Glutamatergic neuron (in vitro differentiated cells): ENCODE measurements at regions not wholly inside any gene's neighbourhood (a gene's known extent, or its start where the extent isn't known, plus 50 kb on each side); places are given as distances from the start of the nearest gene placed in this dataset.

Experiments used
- DNase-seq: peaks from one replicate; pipeline ENCODE4 v3.0.0; 2022
- H3K27ac Mint-ChIP-seq: one replicate; pipeline ENCODE4 v1.8.0; 2020; ENCODE audit warnings: mild to moderate bottlenecking, mixed read lengths, inconsistent platforms; ENCODE audit not compliant: unreplicated experiment
- H3K27me3 Mint-ChIP-seq: one replicate; pipeline ENCODE4 v1.8.0; 2020; ENCODE audit warnings: mild to moderate bottlenecking, moderate library complexity, mixed read lengths, inconsistent platforms; ENCODE audit not compliant: unreplicated experiment
- H3K36me3 Mint-ChIP-seq: one replicate; pipeline ENCODE4 v1.8.0; 2020; ENCODE audit warnings: mild to moderate bottlenecking, mixed read lengths, inconsistent platforms; ENCODE audit not compliant: unreplicated experiment
- H3K4me1 Mint-ChIP-seq: one replicate; pipeline ENCODE4 v1.8.0; 2020; ENCODE audit warnings: mild to moderate bottlenecking, low read depth, mixed read lengths, inconsistent platforms; ENCODE audit not compliant: unreplicated experiment
- H3K4me3 Mint-ChIP-seq: one replicate; pipeline ENCODE4 v1.8.0; 2020; ENCODE audit warnings: mild to moderate bottlenecking, mixed read lengths, inconsistent platforms; ENCODE audit not compliant: unreplicated experiment
- H3K9me3 Mint-ChIP-seq: one replicate; pipeline ENCODE4 v1.8.0; 2020; ENCODE audit warnings: mild to moderate bottlenecking, moderate library complexity, mixed read lengths, inconsistent platforms; ENCODE audit not compliant: unreplicated experiment
- CTCF ChIP-seq: fragments of 200-600 bp; sonication (generic); IDR thresholded peaks from one replicate; pipeline ENCODE4 v1.5.0; 2021; ENCODE audit not compliant: partially characterized antibody, unreplicated experiment

- Mint-ChIP-seq H3K9me3 (no peaks in the 10 kb centered on the region), H3K27ac (no peak overlapping the region), H3K27me3 (no peaks in the 10 kb centered on the region), H3K4me3 (no peak overlapping the region), H3K36me3 (no peaks in the 10 kb centered on the region), H3K4me1 (no peaks in the 10 kb centered on the region)
- no peak for DNase-seq
- TF ChIP-seq CTCF = no peak
These were observed 560.4 kb upstream of the AMELY start for GRCh38 chrY:7471976-7472375.

- H3K36me3 Mint-ChIP-seq = no peaks in the 10 kb centered on the region
- H3K27ac Mint-ChIP-seq = no peak overlapping the region
- H3K27me3 Mint-ChIP-seq = no peaks in the 10 kb centered on the region
- H3K4me3 Mint-ChIP-seq = no peak overlapping the region
- TF ChIP-seq CTCF = no peak
- H3K9me3 Mint-ChIP-seq = peaks cover 3% of the 10 kb centered on the region
- DNase-seq = no peak
- no peaks in the 10 kb centered on the region for H3K4me1 Mint-ChIP-seq
These were observed 558.5 kb upstream of the AMELY start for GRCh38 chrY:7470037-7470436.

GRCh38 chrY:7468951-7469745 is 557.6 kb upstream of the AMELY start:
- Mint-ChIP-seq H3K4me1 (no peaks in the 10 kb centered on the region), H3K4me3 (no peak overlapping the region), H3K9me3 (peaks cover 3% of the 10 kb centered on the region), H3K27me3 (no peaks in the 10 kb centered on the region), H3K36me3 (no peaks in the 10 kb centered on the region), H3K27ac (no peak overlapping the region)
- TF ChIP-seq CTCF = no peak
- DNase-seq = no peak

- H3K27ac Mint-ChIP-seq = no peak overlapping the region
These were observed 556.4 kb upstream of the AMELY start for GRCh38 chrY:7467796-7468520.

More at GRCh38 chrY:7467796-7468520, 556.4 kb upstream of the AMELY start:
- Mint-ChIP-seq H3K9me3 (peaks cover 3% of the 10 kb centered on the region), H3K4me1 (no peaks in the 10 kb centered on the region), H3K36me3 (no peaks in the 10 kb centered on the region), H3K27me3 (no peaks in the 10 kb centered on the region), H3K4me3 (no peak overlapping the region)
- DNase-seq = no peak
- TF ChIP-seq CTCF = no peak
